ENCODE measurements at regions not wholly inside any gene's neighbourhood (a gene's known extent, or its start where the extent isn't known, plus 50 kb on each side); places are given as distances from the start of the nearest gene placed in this dataset.

- CTCF ChIA-PET: no interaction called here
- FAIRE-seq (no peak), ATAC-seq (no peak), DNase-seq (ENCODE audit: low read depth in 1 of 2, low spot score in 1 of 2) (no peak)
- WGBS (ENCODE audit: missing lambda C conversion rate): 30% methylated on average over 24 of the region's 24 CpGs
- POLR2A ChIA-PET: no interaction called here
- Histone ChIP-seq H3K4me2 (no peak overlapping the region), H3K9me3 (no peaks in the 10 kb centered on the region), H3K4me1 (no peaks in the 10 kb centered on the region), H3K27ac (no peak overlapping the region), H3K4me3 (no peak overlapping the region)
- TF ChIP-seq RARB (CRISPR knock-in tag; IDR thresholded peaks at IDR 0.05): no peak
- TF ChIP-seq POLR2A (IDR thresholded peaks at IDR 0.05; ENCODE audit: low read length): no peak
- no peak for TF ChIP-seq ELK1 (IDR thresholded peaks at IDR 0.05; ENCODE audit: low read depth, low read length)
- no peak for TF ChIP-seq ZFP36 (IDR thresholded peaks at IDR 0.05; ENCODE audit: borderline replicate concordance, partially characterized antibody)
- TF ChIP-seq HOXB5 (CRISPR knock-in tag; IDR thresholded peaks at IDR 0.05): no peak
- no peak for TF ChIP-seq FOXS1 (CRISPR knock-in tag; IDR thresholded peaks at IDR 0.05)
- TF ChIP-seq, protein P1, sequence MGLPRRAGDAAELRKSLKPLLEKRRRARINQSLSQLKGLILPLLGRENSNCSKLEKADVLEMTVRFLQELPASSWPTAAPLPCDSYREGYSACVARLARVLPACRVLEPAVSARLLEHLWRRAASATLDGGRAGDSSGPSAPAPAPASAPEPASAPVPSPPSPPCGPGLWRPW (IDR thresholded peaks at IDR 0.05): no peak
- TF ChIP-seq, protein P2, sequence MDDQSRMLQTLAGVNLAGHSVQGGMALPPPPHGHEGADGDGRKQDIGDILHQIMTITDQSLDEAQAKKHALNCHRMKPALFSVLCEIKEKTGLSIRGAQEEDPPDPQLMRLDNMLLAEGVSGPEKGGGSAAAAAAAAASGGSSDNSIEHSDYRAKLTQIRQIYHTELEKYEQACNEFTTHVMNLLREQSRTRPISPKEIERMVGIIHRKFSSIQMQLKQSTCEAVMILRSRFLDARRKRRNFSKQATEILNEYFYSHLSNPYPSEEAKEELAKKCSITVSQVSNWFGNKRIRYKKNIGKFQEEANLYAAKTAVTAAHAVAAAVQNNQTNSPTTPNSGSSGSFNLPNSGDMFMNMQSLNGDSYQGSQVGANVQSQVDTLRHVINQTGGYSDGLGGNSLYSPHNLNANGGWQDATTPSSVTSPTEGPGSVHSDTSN (IDR thresholded peaks at IDR 0.05): no peak
- TF ChIP-seq CBX8 (IDR thresholded peaks at IDR 0.05): no peak
- no peak for TF ChIP-seq SMC3 (IDR thresholded peaks at IDR 0.05)
Observed at GRCh38 chr11:50278756-50279155, 246.1 kb downstream of the OR4C45 start.

- no peaks in the 10 kb centered on the region for H3K4me1 ChIP-seq
- 86% methylated on average over 37 of the region's 59 CpGs for WGBS (ENCODE audit: missing lambda C conversion rate)
- DNase-seq (ENCODE audit: low read depth in 1 of 2, low spot score in 1 of 2) (no peak), FAIRE-seq (no peak), ATAC-seq (no peak)
- H3K4me3 ChIP-seq: no peak overlapping the region
- H3K9me3 ChIP-seq: 0 out of 3 replicates have a peak, but pooled peaks cover 2% of the 10 kb centered on the region
- TF ChIP-seq NFE2L2 (conservative IDR thresholded peaks at IDR 0.05; ENCODE audit: low read length) (no peak), HEYL (CRISPR knock-in tag; IDR thresholded peaks at IDR 0.05) (no peak), RNF2 (IDR thresholded peaks at IDR 0.05; ENCODE audit: borderline replicate concordance, low read depth) (no peak), KDM5A (IDR thresholded peaks at IDR 0.05) (no peak), FOSB (CRISPR knock-in tag; IDR thresholded peaks at IDR 0.05) (no peak), MAFK (IDR thresholded peaks at IDR 0.05; ENCODE audit: partially characterized antibody) (no peak), NR3C1 (IDR thresholded peaks at IDR 0.05) (no peak), JUN (IDR thresholded peaks at IDR 0.05) (no peak), HOXB5 (CRISPR knock-in tag; IDR thresholded peaks at IDR 0.05) (no peak), ZFP36 (IDR thresholded peaks at IDR 0.05; ENCODE audit: borderline replicate concordance, partially characterized antibody) (no peak), TFCP2L1 (CRISPR knock-in tag; IDR thresholded peaks at IDR 0.05) (no peak), SMC3 (IDR thresholded peaks at IDR 0.05) (no peak)
- TF ChIP-seq, protein P3, sequence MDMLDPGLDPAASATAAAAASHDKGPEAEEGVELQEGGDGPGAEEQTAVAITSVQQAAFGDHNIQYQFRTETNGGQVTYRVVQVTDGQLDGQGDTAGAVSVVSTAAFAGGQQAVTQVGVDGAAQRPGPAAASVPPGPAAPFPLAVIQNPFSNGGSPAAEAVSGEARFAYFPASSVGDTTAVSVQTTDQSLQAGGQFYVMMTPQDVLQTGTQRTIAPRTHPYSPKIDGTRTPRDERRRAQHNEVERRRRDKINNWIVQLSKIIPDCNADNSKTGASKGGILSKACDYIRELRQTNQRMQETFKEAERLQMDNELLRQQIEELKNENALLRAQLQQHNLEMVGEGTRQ (IDR thresholded peaks at IDR 0.05): no peak
- TF ChIP-seq, protein P2 (IDR thresholded peaks at IDR 0.05): no peak
- H3K27ac ChIP-seq: no peak overlapping the region
- CTCF ChIA-PET: no interaction called here
- no peak overlapping the region for H3K4me2 ChIP-seq
- POLR2A ChIA-PET: no interaction called here
Observed at GRCh38 chr11:50298182-50298988, 265.7 kb downstream of the OR4C45 start.

All from A549 (cell line).